ENCODE measurements at regions not wholly inside any gene's neighbourhood (a gene's known extent, or its start where the extent isn't known, plus 50 kb on each side); places are given as distances from the start of the nearest gene placed in this dataset.
"Not testable (repeated sequence)": the region's sequence is repeated elsewhere in the genome, so short reads cannot be mapped to it uniquely, and the experiment has no call there.

- TF ChIP-seq CTCF, POLR2A (IDR thresholded peaks at IDR 0.05): not testable (repeated sequence)
These were observed 524.6 kb downstream of the RNF144A start for GRCh38 chr2:7441841-7442240.
